PC-9 (cell line): ENCODE measurements at regions not wholly inside any gene's neighbourhood (a gene's known extent, or its start where the extent isn't known, plus 50 kb on each side); places are given as distances from the start of the nearest gene placed in this dataset.

Source experiments
- CTCF ChIP-seq: fragments of 200-600 bp; sonication (generic); conservative IDR thresholded peaks from 2 replicates; pipeline ENCODE4 v1.6.1; 2017; ENCODE audit warnings: mixed run types, antibody characterized with exemption, mild to moderate bottlenecking, moderate library complexity
- EZH2 ChIP-seq: fragments of 200-600 bp; sonication (generic); IDR thresholded peaks from 2 replicates; pipeline ENCODE4 v1.8.0; 2017; ENCODE audit warnings: antibody characterized with exemption, low read depth

- no peak for TF ChIP-seq EZH2
- TF ChIP-seq CTCF = no peak
Measured at GRCh38 chr11:95302211-95302610, 71.2 kb upstream of the SESN3 start.
